CD8-positive, alpha-beta memory T cell (primary cell): ENCODE measurements at regions not wholly inside any gene's neighbourhood (a gene's known extent, or its start where the extent isn't known, plus 50 kb on each side); places are given as distances from the start of the nearest gene placed in this dataset.

ENCODE experiments used
- CTCF ChIA-PET: fragments of 350-600 bp; sonication (Branson Sonifier 250); formaldehyde crosslinking; loops from one replicate; lab custom pipeline; 2021; ENCODE audit warnings: antibody characterized with exemption; lab: Charles Lee
- POLR2A ChIA-PET: fragments of 350-600 bp; sonication (Branson Sonifier 250); formaldehyde crosslinking; loops from one replicate; lab custom pipeline; 2021; ENCODE audit warnings: antibody characterized with exemption; lab: Charles Lee
- DNase-seq, 5 donors: peaks; one replicate each; pipeline versions ENCODE4 v3.0.0 to v3.0.0-alpha.2; 2020 to 2022; ENCODE audit warnings: mixed read lengths in 1 of 5
- H3K27ac ChIP-seq: one replicate; pipeline ENCODE4 v1.7.0; 2013; ENCODE audit warnings: low read depth, mild to moderate bottlenecking, low read length, moderate library complexity
- H3K27me3 ChIP-seq: 2 replicates; pipeline ENCODE4 v1.7.0; 2013; ENCODE audit warnings: low read length, mild to moderate bottlenecking; ENCODE audit not compliant: insufficient read depth, poor library complexity, severe bottlenecking
- H3K36me3 ChIP-seq: 2 replicates; pipeline ENCODE4 v1.7.0; 2013; ENCODE audit warnings: mild to moderate bottlenecking, low read length, moderate library complexity; ENCODE audit not compliant: insufficient read depth
- H3K4me1 ChIP-seq: 2 replicates; pipeline ENCODE4 v1.7.0; 2013; ENCODE audit warnings: mild to moderate bottlenecking, low read length, moderate library complexity; ENCODE audit not compliant: insufficient read depth
- H3K4me3 ChIP-seq: 2 replicates; pipeline ENCODE4 v1.7.0; 2013; ENCODE audit warnings: mild to moderate bottlenecking, low read length
- H3K9me3 ChIP-seq: 2 replicates; pipeline ENCODE4 v1.7.0; 2013; ENCODE audit warnings: mild to moderate bottlenecking, low read length
- H3K27ac Mint-ChIP-seq, 8 donors: one replicate each; pipeline ENCODE4 v1.8.0; 2020 to 2021; ENCODE audit warnings: mixed read lengths in 8 of 8, mild to moderate bottlenecking in 6 of 8, inconsistent platforms in 3 of 8, moderate library complexity in 3 of 8
- H3K27me3 Mint-ChIP-seq, 2 donors: one replicate each; pipeline ENCODE4 v1.8.0; 2020 to 2021; ENCODE audit warnings: mixed read lengths in 2 of 2, mild to moderate bottlenecking in 1 of 2, moderate library complexity in 1 of 2
- H3K36me3 Mint-ChIP-seq, 3 donors: one replicate each; pipeline ENCODE4 v1.8.0; 2020 to 2021; ENCODE audit warnings: mixed read lengths in 3 of 3, inconsistent platforms in 1 of 3, mild to moderate bottlenecking in 1 of 3
- H3K4me1 Mint-ChIP-seq, 3 donors: one replicate each; pipeline ENCODE4 v1.8.0; 2020 to 2021; ENCODE audit warnings: mixed read lengths in 3 of 3, inconsistent platforms in 1 of 3, mild to moderate bottlenecking in 1 of 3
- H3K4me3 Mint-ChIP-seq, 7 donors: one replicate each; pipeline ENCODE4 v1.8.0; 2020 to 2021; ENCODE audit warnings: mixed read lengths in 7 of 7, mild to moderate bottlenecking in 6 of 7, moderate library complexity in 4 of 7, inconsistent platforms in 2 of 7
- H3K9me3 Mint-ChIP-seq, 5 donors: one replicate each; pipeline ENCODE4 v1.8.0; 2020 to 2022; ENCODE audit warnings: mixed read lengths in 5 of 5, mild to moderate bottlenecking in 3 of 5, moderate library complexity in 2 of 5, inconsistent platforms in 1 of 5

GRCh38 chr4:175905925-175906324 is 93.9 kb upstream of the GPM6A start:
- no peaks in the 10 kb centered on the region for H3K36me3 Mint-ChIP-seq
- H3K4me3 Mint-ChIP-seq: no peak overlapping the region
- H3K9me3 ChIP-seq: no peaks in the 10 kb centered on the region
- H3K4me3 ChIP-seq: no peak overlapping the region
- H3K36me3 ChIP-seq: no peaks in the 10 kb centered on the region
- peaks cover 0 to 3% (median 0%) of the 10 kb centered on the region in 5 donors for H3K9me3 Mint-ChIP-seq
- H3K27me3 Mint-ChIP-seq: no peaks in the 10 kb centered on the region
- no peaks in the 10 kb centered on the region for H3K4me1 ChIP-seq
- no peak overlapping the region for H3K27ac ChIP-seq
- no peak for DNase-seq
- no peak overlapping the region for H3K27ac Mint-ChIP-seq
- H3K27me3 ChIP-seq: no peaks in the 10 kb centered on the region
- ChIA-PET CTCF (no interaction called here), POLR2A (no interaction called here)
- no peaks in the 10 kb centered on the region for H3K4me1 Mint-ChIP-seq

GRCh38 chr4:175906384-175906783 is 94.3 kb upstream of the GPM6A start:
- no peaks in the 10 kb centered on the region for H3K36me3 Mint-ChIP-seq
- POLR2A ChIA-PET: no interaction called here
- no peak for DNase-seq
- H3K4me3 Mint-ChIP-seq: no peak overlapping the region
- Histone ChIP-seq H3K4me1 (no peaks in the 10 kb centered on the region), H3K27ac (no peak overlapping the region), H3K9me3 (no peaks in the 10 kb centered on the region), H3K27me3 (no peaks in the 10 kb centered on the region), H3K36me3 (no peaks in the 10 kb centered on the region), H3K4me3 (no peak overlapping the region)
- H3K27ac Mint-ChIP-seq: no peak overlapping the region
- H3K27me3 Mint-ChIP-seq: no peaks in the 10 kb centered on the region
- H3K4me1 Mint-ChIP-seq: no peaks in the 10 kb centered on the region
- peaks cover 0 to 3% (median 0%) of the 10 kb centered on the region in 5 donors for H3K9me3 Mint-ChIP-seq
- CTCF ChIA-PET: no interaction called here

- no peaks in the 10 kb centered on the region for H3K4me1 ChIP-seq
- no peak overlapping the region for H3K4me3 Mint-ChIP-seq
- no peak overlapping the region for H3K27ac ChIP-seq
- no peaks in the 10 kb centered on the region for H3K9me3 ChIP-seq
- no peaks in the 10 kb centered on the region for H3K36me3 Mint-ChIP-seq
- no peaks in the 10 kb centered on the region for H3K27me3 Mint-ChIP-seq
- no peaks in the 10 kb centered on the region for H3K27me3 ChIP-seq
- peaks cover 0 to 5% (median 0%) of the 10 kb centered on the region in 5 donors for H3K9me3 Mint-ChIP-seq
- H3K36me3 ChIP-seq: no peaks in the 10 kb centered on the region
- ChIA-PET CTCF (no interaction called here), POLR2A (no interaction called here)
- DNase-seq: no peak
- H3K4me1 Mint-ChIP-seq: no peaks in the 10 kb centered on the region
- H3K27ac Mint-ChIP-seq: no peak overlapping the region
- no peak overlapping the region for H3K4me3 ChIP-seq
Measured at GRCh38 chr4:175910700-175911099, 98.6 kb upstream of the GPM6A start.

GRCh38 chr4:175916626-175917351 is 104.7 kb upstream of the GPM6A start:
- POLR2A ChIA-PET: no interaction called here
- H3K4me1 Mint-ChIP-seq: no peaks in the 10 kb centered on the region
- no peak overlapping the region for H3K4me3 ChIP-seq
- no peak overlapping the region for H3K27ac Mint-ChIP-seq
- H3K4me1 ChIP-seq: no peaks in the 10 kb centered on the region
- H3K4me3 Mint-ChIP-seq: no peak overlapping the region
- H3K27me3 ChIP-seq: no peaks in the 10 kb centered on the region
- H3K27me3 Mint-ChIP-seq: no peaks in the 10 kb centered on the region
- H3K9me3 Mint-ChIP-seq: peaks cover 0 to 3% (median 0%) of the 10 kb centered on the region in 5 donors
- no peaks in the 10 kb centered on the region for H3K36me3 Mint-ChIP-seq
- no peak overlapping the region for H3K27ac ChIP-seq
- H3K36me3 ChIP-seq: no peaks in the 10 kb centered on the region
- CTCF ChIA-PET: no interaction called here
- no peak for DNase-seq
- H3K9me3 ChIP-seq: no peaks in the 10 kb centered on the region

GRCh38 chr4:175927121-175927520 is 115.1 kb upstream of the GPM6A start:
- H3K27me3 Mint-ChIP-seq: peaks cover 0 to 2% of the 10 kb centered on the region in 2 donors
- CTCF ChIA-PET: no interaction called here

GRCh38 chr4:175929441-175929840 is 117.4 kb upstream of the GPM6A start:
- ChIA-PET CTCF (no interaction called here), POLR2A (no interaction called here)
- H3K36me3 ChIP-seq: no peaks in the 10 kb centered on the region
- Mint-ChIP-seq H3K4me3 (no peak overlapping the region), H3K27ac (no peak overlapping the region), H3K27me3 (peaks cover 0 to 2% of the 10 kb centered on the region in 2 donors), H3K9me3 (no peaks in the 10 kb centered on the region), H3K36me3 (no peaks in the 10 kb centered on the region), H3K4me1 (no peaks in the 10 kb centered on the region)
- H3K9me3 ChIP-seq: no peaks in the 10 kb centered on the region
- no peak overlapping the region for H3K27ac ChIP-seq
- H3K4me1 ChIP-seq: no peaks in the 10 kb centered on the region
- H3K27me3 ChIP-seq: no peaks in the 10 kb centered on the region
- no peak overlapping the region for H3K4me3 ChIP-seq
- no peak for DNase-seq

More at GRCh38 chr4:175927121-175927520, 115.1 kb upstream of the GPM6A start:
- no peak overlapping the region for H3K4me3 ChIP-seq
- no peak for DNase-seq
- POLR2A ChIA-PET: no interaction called here
- H3K4me3 Mint-ChIP-seq: no peak overlapping the region
- H3K36me3 Mint-ChIP-seq: no peaks in the 10 kb centered on the region
- no peaks in the 10 kb centered on the region for H3K4me1 ChIP-seq
- H3K36me3 ChIP-seq: no peaks in the 10 kb centered on the region
- no peaks in the 10 kb centered on the region for H3K9me3 ChIP-seq
- no peaks in the 10 kb centered on the region for H3K9me3 Mint-ChIP-seq
- no peaks in the 10 kb centered on the region for H3K4me1 Mint-ChIP-seq
- no peak overlapping the region for H3K27ac Mint-ChIP-seq
- no peaks in the 10 kb centered on the region for H3K27me3 ChIP-seq
- H3K27ac ChIP-seq: no peak overlapping the region

GRCh38 chr4:175929932-175930331 is 117.9 kb upstream of the GPM6A start:
- CTCF ChIA-PET: no interaction called here
- H3K9me3 Mint-ChIP-seq: no peaks in the 10 kb centered on the region
- no peaks in the 10 kb centered on the region for H3K9me3 ChIP-seq
- H3K4me1 ChIP-seq: no peaks in the 10 kb centered on the region
- H3K4me3 ChIP-seq: no peak overlapping the region
- no peak overlapping the region for H3K4me3 Mint-ChIP-seq
- H3K27me3 ChIP-seq: no peaks in the 10 kb centered on the region
- DNase-seq: no peak
- H3K27ac ChIP-seq: no peak overlapping the region
- H3K36me3 ChIP-seq: no peaks in the 10 kb centered on the region
- no peaks in the 10 kb centered on the region for H3K36me3 Mint-ChIP-seq
- H3K27me3 Mint-ChIP-seq: peaks cover 0 to 2% of the 10 kb centered on the region in 2 donors
- H3K27ac Mint-ChIP-seq: no peak overlapping the region
- H3K4me1 Mint-ChIP-seq: no peaks in the 10 kb centered on the region
- POLR2A ChIA-PET: no interaction called here

- Mint-ChIP-seq H3K4me3 (no peak overlapping the region), H3K27me3 (peaks cover 0 to 2% of the 10 kb centered on the region in 2 donors), H3K36me3 (no peaks in the 10 kb centered on the region), H3K27ac (no peak overlapping the region), H3K4me1 (no peaks in the 10 kb centered on the region), H3K9me3 (no peaks in the 10 kb centered on the region)
- no peak overlapping the region for H3K27ac ChIP-seq
- no peak for DNase-seq
- ChIA-PET CTCF (no interaction called here), POLR2A (no interaction called here)
- H3K36me3 ChIP-seq: no peaks in the 10 kb centered on the region
- no peaks in the 10 kb centered on the region for H3K27me3 ChIP-seq
- H3K4me1 ChIP-seq: no peaks in the 10 kb centered on the region
- H3K4me3 ChIP-seq: no peak overlapping the region
- no peaks in the 10 kb centered on the region for H3K9me3 ChIP-seq
Measured at GRCh38 chr4:175930471-175930870, 118.4 kb upstream of the GPM6A start.
